Calu3 (cell line): ENCODE measurements at regions not wholly inside any gene's neighbourhood (a gene's known extent, or its start where the extent isn't known, plus 50 kb on each side); places are given as distances from the start of the nearest gene placed in this dataset.

ENCODE experiments used
- BruUV-seq: library from RNA; stranded (reverse); fragments of 400-500 nt; replicated peaks from 2 replicates; lab custom pipeline; 2021; lab: Mats Ljungman, UMichigan
- CTCF ChIA-PET: fragments of 300-600 bp; sonication (Branson Sonifier 250); formaldehyde crosslinking; loops from one replicate; lab custom pipeline; 2022; ENCODE audit warnings: antibody characterized with exemption; lab: Charles Lee
- DNase-seq: peaks from one replicate; pipeline ENCODE4 v3.0.0; 2022
- H3K27ac Mint-ChIP-seq: one replicate; pipeline ENCODE4 v1.8.0; 2022; ENCODE audit warnings: mixed read lengths; ENCODE audit not compliant: unreplicated experiment
- H3K27me3 Mint-ChIP-seq: one replicate; pipeline ENCODE4 v1.8.0; 2022; ENCODE audit warnings: mixed read lengths; ENCODE audit not compliant: unreplicated experiment
- H3K36me3 Mint-ChIP-seq: one replicate; pipeline ENCODE4 v1.8.0; 2022; ENCODE audit warnings: mild to moderate bottlenecking, moderate library complexity, mixed read lengths; ENCODE audit not compliant: insufficient read depth, unreplicated experiment
- H3K4me1 Mint-ChIP-seq: one replicate; pipeline ENCODE4 v1.8.0; 2022; ENCODE audit warnings: mild to moderate bottlenecking, low read depth, mixed read lengths; ENCODE audit not compliant: unreplicated experiment
- H3K4me3 Mint-ChIP-seq: one replicate; pipeline ENCODE4 v1.8.0; 2022; ENCODE audit warnings: mild to moderate bottlenecking, low read depth, moderate library complexity, mixed read lengths; ENCODE audit not compliant: unreplicated experiment
- H3K9me3 Mint-ChIP-seq: one replicate; pipeline ENCODE4 v1.8.0; 2022; ENCODE audit warnings: low read depth, mixed read lengths; ENCODE audit not compliant: unreplicated experiment
- CTCF ChIP-seq: fragments of 200-600 bp; IDR thresholded peaks from one replicate; pipeline ENCODE4 v1.8.0; 2022; ENCODE audit warnings: antibody characterized with exemption; ENCODE audit not compliant: unreplicated experiment
- intact Hi-C: fragments of 100-400 bp; cut with micrococcal nuclease; formaldehyde crosslinking; loops from one replicate; pipeline ENCODE4 v1.10.0; 2022; ENCODE audit not compliant: unreplicated experiment

- BruUV-seq = no TSS peak
- Mint-ChIP-seq H3K4me3 (no peak overlapping the region), H3K27ac (no peak overlapping the region), H3K36me3 (no peaks in the 10 kb centered on the region), H3K27me3 (no peaks in the 10 kb centered on the region), H3K4me1 (no peaks in the 10 kb centered on the region), H3K9me3 (peaks cover 3% of the 10 kb centered on the region)
- intact Hi-C loops = no loop called here
- CTCF ChIA-PET = no interaction called here
- TF ChIP-seq CTCF = no peak
- no peak for DNase-seq
Measured at GRCh38 chr14:83164591-83164990, 1630.9 kb upstream of the SEL1L start.

GRCh38 chr14:83170165-83170564 is 1636.5 kb upstream of the SEL1L start:
- Mint-ChIP-seq H3K4me3 (no peak overlapping the region), H3K4me1 (no peaks in the 10 kb centered on the region), H3K9me3 (peaks cover 3% of the 10 kb centered on the region), H3K36me3 (no peaks in the 10 kb centered on the region), H3K27me3 (no peaks in the 10 kb centered on the region), H3K27ac (no peak overlapping the region)
- no peak for TF ChIP-seq CTCF
- BruUV-seq = no TSS peak
- DNase-seq = no peak
- CTCF ChIA-PET = no interaction called here
- intact Hi-C loops = no loop called here

- intact Hi-C loops = no loop called here
- Mint-ChIP-seq H3K4me3 (no peak overlapping the region), H3K36me3 (no peaks in the 10 kb centered on the region), H3K9me3 (peaks cover 3% of the 10 kb centered on the region), H3K27ac (no peak overlapping the region), H3K27me3 (no peaks in the 10 kb centered on the region), H3K4me1 (no peaks in the 10 kb centered on the region)
- no peak for TF ChIP-seq CTCF
- no TSS peak for BruUV-seq
- CTCF ChIA-PET = no interaction called here
- DNase-seq = no peak
Measured at GRCh38 chr14:83171761-83172160, 1638.1 kb upstream of the SEL1L start.

GRCh38 chr14:83172363-83172762 is 1638.7 kb upstream of the SEL1L start:
- no peaks in the 10 kb centered on the region for H3K27me3 Mint-ChIP-seq
- no peak overlapping the region for H3K27ac Mint-ChIP-seq
- H3K9me3 Mint-ChIP-seq = no peaks in the 10 kb centered on the region
- no peaks in the 10 kb centered on the region for H3K36me3 Mint-ChIP-seq
- intact Hi-C loops = no loop called here
- no TSS peak for BruUV-seq
- TF ChIP-seq CTCF = no peak
- H3K4me3 Mint-ChIP-seq = no peak overlapping the region
- DNase-seq = no peak
- CTCF ChIA-PET = no interaction called here
- no peaks in the 10 kb centered on the region for H3K4me1 Mint-ChIP-seq
